Stimulated activated CD4-positive, alpha-beta T cell treated with anti-CD3 and anti-CD28 coated beads, Interleukin-12 subunit alpha, Interleukin-12 subunit beta, amount 100 ng/mL, for 24 hours (primary cell): ENCODE measurements at regions not wholly inside any gene's neighbourhood (a gene's known extent, or its start where the extent isn't known, plus 50 kb on each side); places are given as distances from the start of the nearest gene placed in this dataset.
"Not testable (repeated sequence)": the region's sequence is repeated elsewhere in the genome, so short reads cannot be mapped to it uniquely, and the experiment has no call there.

Experiments
- DNase-seq, 2 experiments: peaks; one replicate each; pipeline ENCODE4 v3.0.0-alpha.2; 2020; ENCODE audit warnings: low read depth in 2 of 2

DNA sequence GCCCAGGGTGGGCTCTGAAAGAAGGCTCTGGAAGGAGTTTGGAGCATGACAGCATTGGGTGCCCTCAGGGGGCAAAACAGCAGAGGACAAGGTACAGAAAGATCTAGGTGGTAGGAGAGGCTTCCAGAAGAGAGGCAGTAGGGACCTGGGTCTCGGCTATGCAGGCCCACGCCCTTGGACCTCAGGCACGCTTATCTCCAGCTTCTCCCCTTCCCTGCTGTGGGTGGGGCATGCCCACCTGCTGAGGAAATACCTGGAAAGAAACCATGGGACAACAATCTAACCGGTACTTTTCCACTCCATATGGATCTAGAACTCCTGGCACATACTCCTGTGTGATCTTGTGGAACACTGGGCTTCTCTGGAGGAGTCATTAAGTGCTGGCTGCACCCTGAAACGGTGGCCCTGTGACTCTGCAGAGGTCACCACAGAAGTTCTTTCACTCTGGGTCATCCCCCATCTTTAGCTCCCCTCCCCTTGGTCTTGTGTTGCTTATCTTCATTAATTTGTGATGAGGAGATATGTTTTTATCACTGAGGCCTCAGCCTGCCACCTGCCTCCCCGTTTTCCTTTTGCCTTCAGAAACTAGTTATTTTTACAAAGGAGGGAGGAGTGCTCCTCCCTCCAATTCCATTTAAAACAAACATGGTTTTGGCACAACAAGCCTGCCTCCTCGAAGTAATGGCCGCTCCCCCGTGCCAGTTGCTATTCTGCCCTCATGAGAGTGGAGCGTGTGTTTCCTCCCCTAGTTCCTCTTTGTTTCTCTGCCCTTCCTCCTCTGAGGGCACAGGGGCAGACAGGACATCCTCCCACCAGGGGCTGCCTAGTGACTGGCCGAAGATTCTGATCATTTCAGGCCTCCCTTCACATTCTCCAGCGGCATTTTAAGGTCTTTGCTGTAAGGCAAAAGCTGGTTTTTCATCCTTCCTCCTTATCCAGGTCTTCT is 78.0 kb upstream of the ATP5PO start:
- DNase-seq = no peak

DNA sequence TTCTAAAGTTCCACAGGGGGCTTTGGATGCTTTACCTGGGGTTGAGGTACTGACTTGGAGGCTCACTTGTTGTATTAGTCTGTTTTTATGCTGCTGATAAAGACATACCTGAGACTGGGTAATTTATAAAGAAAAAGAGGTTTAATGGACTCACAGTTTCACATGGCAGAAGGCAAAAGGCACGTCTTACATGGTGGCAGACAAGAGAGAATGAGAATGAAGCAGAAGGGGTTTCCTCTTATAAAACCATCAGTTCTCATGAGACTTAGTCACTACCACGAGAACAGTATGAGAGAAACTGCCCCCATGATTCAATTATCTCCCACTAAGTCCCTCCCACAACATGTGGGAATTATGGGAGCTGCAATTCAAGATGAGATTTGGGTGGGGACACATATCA is 76.8 kb upstream of the ATP5PO start:
- DNase-seq = not testable (repeated sequence)

DNA sequence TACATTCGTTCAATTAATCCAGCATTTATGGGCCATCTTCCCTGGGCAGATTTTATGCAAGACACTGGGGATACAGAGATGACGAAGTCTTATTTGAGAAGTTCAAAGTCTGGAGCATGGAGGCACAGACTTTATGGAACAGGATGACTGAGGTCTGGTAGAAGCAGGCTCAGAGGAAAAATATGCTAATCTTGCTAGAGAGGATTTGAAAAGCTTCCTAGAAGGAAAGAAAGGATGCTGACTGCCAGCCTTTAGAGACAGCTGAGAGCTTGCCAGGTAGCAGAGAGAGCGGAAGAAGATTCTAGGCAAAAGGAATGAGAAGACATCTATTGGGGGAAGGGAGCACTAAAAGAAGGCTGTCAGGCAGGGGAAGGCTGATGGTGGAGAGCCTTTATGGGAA is 75.5 kb upstream of the ATP5PO start:
- DNase-seq = no peak

DNA sequence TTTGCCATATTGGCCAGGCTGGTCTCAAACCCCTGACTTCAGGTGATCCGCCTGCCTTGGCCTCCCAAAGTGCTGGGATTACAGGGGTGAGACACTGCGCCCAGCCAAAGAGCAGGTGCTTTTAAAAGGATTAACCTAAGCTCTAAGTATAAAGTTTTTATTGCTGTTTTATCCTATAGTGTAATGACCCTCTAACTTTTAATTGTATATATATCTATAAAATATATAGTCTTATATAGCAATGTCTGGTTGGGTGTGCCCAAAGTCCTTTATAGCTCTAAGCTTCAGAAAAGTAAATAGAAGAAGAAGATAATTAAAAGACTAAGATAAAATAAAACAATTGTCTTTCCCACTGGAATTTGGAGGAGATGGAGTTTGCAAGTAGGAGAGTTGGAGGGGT is 73.8 kb upstream of the ATP5PO start:
- no peak for DNase-seq

GRCh38 chr21:33988237-33989017 is 72.8 kb upstream of the ATP5PO start:
- DNase-seq = no peak

- no peak for DNase-seq
Measured at GRCh38 chr21:33987461-33987860, 71.9 kb upstream of the ATP5PO start.

- DNase-seq = no peak
Measured at GRCh38 chr21:33985117-33986050, 69.8 kb upstream of the ATP5PO start.

DNA sequence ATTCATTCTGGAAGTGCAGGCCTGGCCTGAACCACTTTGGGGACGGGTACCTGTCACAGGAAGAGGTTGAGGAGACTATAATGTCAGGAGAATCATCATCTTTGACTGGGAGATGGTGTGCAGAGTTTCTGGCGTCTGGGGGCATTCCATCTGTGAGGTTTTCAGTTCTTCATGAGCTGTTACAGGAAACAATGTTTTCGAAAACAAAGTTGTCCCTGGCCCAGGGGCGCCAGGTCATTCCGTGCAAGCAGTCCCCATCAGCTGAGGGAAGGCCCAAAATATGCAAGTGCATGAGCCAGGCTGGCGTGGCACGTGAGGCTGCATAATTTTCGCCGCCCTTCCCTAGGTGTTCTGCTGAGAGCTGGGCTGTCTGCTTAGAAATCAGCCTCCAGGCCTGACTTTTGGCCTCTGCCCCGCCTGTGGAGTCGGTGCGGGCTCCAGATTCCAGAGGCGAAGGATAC is 68.4 kb upstream of the ATP5PO start:
- no peak for DNase-seq

DNA sequence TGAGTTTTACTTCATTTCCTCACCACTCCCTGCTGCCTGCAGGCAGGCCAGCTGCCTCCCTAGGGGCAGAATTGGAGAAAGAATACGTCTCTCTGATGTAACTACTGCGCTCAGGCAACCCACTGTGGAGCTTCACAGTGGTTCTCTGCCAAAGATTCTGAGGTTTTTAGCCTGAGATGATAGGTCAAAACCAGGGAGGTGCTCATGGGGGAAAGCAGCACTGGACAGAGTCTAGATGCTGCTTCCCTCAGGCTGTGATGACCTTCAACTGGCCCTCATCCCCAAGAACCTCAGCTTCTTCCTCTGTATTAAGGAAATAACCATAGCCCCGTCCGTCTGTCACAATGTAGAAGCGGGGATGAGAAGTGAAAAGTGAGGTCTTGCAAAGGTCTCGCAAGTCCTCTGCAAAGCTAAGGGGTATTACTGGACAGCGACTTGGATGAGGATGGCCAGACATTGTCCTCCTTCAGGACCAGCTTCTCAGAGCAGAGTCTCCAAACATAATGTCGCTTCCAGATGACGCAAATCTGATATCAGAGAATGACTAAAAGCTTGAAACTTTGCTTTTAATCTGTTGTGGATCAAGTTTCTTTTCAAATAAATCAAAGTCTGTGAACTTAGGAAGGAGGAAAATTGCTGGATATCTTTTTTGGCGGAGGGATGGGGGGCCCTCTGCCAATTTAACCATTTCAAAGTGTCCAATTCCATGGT is 65.9 kb upstream of the ATP5PO start:
- DNase-seq = no peak

DNA sequence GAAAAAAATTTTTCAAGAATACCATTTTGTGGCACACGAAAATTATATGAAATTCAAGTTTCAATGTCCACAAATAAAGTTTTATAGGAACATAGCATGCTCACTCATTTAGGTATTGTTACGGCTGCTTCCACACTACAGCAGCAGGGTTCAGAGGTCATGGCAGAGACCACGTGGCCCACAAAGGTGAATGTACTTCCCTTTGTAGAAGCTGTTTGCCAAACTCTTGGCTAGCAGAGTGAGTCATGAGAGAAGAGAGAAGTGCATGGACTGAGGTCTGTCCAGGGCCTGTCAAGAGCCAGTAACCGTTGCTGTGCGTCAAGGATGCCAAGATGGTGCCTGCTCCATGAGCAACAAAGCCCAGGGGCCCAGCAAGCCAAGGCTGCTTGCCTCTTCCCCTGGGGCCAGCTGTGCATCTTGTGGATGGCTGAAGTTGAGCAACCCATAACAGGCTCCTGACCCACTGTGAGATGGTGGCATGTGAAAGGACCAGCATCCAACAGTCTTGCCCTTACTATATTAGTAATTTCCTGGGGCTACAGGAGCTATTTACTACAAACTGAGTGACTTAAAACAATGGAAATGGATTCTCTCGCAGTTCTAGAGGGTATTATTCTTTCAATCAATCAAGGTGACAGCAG is 64.8 kb upstream of the ATP5PO start:
- no peak for DNase-seq

GRCh38 chr21:33978585-33978984 is 63.0 kb upstream of the ATP5PO start:
- no peak for DNase-seq

GRCh38 chr21:33977721-33978369 is 62.2 kb upstream of the ATP5PO start:
- DNase-seq = no peak

DNA sequence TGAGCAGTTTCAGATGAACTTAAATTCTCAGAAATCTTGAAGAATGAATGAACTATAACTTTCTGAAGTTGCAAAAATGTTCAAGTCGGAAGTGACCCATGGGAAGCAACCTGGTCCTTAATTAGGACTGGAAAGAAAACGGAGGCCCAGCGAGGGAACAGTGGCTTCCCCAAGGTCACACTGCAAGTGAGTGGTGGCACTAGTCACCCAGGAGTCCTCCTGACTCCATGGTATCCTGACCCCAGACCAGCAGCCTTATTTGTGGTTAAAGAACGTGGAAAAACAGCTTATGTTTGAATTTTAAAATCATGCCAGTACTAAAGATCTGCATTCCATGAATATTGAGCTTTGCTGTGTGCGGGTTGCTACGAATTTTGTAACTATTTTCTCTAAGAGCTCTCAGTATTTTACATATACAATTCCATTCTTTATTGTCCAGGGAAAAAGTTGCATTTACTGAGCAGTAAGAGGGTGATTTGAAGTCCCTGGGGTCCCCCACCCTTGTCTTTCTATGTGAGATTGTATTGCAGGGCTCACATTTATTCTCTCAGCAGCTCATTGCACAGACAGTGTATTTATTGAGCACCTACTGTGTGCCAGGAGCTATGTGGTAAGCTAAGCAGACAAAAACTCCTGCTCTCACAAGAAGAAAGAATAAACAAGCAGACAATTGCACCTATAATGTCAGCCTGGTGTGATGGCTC is 61.6 kb upstream of the ATP5PO start:
- peak in 1 of 2 experiments; percentile 22 for DNase-seq

DNA sequence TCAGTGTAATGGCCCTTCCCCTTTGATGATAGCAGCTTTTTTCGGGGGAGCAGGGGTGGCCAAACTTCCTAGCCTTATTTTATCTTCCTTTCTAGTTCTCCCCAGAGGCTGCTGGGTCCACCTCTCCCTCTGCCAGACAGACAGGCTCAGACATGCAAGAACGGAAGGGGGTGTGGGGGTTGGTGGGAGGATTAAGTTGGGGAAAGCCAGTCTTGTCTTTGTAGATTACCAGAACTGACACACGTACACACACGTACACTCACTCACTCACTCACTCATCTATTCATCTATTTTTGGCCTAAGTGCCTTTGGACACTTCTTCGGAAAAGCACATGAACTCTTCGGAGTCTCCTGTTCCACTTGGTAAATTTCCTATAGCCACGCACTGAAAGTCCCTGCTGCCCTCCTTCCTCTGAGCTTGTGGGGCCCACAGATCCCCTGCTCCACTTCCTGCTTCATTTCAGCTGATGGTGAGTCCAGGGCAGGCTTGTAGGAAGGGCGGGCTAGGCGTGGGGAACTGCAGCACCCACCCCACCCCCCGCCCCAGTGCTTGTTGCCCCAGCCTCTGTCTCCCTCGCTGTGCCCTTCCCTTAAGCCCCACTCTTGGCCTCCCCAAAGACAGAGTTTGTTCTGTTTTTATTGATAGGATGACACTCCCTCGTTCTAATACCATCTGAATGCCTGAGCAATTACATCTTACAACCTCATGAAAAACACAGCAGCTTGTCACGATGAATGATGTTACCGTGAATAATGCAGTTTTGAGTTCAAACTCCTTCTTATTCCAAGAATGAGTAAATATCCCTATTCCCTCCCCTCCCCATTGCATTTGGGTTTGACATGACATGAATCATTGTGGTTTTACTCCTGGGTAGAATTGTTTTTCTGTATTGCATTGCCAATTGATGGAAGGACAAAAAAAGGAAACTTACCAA is 60.7 kb upstream of the ATP5PO start:
- peak; percentile 24 to 51 for DNase-seq

DNA sequence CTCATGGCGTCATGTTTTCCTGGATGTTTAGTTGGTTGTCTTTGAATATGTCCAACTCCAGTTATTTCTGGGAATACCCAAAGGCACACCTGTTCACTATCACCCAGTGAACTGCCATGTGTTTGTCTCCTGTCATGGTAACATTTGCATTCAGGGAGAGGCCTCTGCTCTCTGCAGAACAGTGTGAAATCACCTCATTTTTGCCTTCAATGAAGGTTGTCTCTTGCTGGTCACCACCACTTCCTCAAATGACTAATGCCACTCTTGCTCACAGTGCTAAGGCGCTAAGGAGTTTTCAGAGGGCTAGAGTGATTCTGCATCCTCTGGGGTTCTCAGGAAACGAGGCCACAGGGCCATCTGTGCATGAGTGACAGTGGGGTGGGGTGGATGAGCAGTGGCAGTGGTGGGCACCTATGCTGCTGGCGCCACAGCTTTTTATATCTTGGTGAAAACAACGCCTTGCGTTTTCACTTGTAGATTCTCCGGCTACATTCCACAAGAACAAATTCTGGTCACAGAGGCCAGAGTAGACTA is 60.0 kb upstream of the ATP5PO start:
- peak; percentile 28 to 56 for DNase-seq

DNA sequence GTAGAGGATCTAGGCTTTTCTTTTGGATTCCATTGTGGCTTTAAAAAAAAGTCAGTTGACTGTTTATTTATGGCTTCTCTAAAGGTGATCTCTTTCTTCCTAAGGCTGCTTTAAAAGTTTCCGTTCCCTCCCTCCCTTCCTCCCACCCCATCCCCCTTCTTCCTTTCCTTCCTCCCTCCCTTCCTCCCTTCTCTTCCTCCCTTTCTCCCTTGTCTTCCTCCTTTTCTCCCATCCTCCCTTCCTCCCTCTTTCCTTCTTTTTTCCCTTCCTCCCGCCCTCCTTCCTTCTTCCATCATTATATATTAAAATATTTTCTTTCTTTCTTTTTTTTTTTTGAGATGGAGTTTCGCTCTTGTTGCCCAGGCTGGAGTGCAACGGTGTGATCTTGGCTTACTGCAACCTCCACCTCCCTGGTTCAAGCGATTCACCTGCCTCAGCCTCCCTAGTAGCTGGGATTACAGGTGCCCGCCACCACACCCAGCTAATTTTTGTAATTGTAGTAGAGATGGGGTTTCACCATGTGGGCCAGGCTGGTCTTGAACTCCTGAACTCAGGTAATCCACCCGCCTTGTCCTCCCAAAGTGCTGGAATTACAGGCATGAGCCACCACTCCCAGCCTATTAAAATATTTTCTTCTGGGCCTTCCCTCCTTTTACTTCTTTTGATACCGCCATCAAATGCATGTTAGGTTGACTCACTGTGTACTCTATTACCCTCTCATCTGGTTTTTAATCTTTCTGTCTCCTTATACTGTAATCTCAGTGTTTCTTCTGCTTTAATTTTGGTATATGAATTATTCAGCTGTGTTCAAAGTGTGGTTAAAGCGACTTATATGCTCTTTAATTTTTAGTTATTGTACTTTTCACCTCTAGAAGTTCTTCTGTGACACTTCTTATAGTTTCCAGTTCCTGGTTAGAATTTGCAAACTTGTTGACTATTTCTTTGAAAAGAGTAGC is 59.2 kb upstream of the ATP5PO start:
- DNase-seq = no peak

- DNase-seq = no peak
Measured at GRCh38 chr21:33973268-33973667, 57.7 kb upstream of the ATP5PO start.
